ENCODE measurements at regions not wholly inside any gene's neighbourhood (a gene's known extent, or its start where the extent isn't known, plus 50 kb on each side); places are given as distances from the start of the nearest gene placed in this dataset.

GRCh38 chr3:81980596-81981494 is 219.4 kb upstream of the GBE1 start:
- DNase-seq (ENCODE audit: low spot score), result no peak

- DNase-seq (ENCODE audit: low spot score), result no peak
These were observed 213.3 kb upstream of the GBE1 start for GRCh38 chr3:81974751-81975150.

- DNase-seq (ENCODE audit: low spot score), result no peak
These were observed 207.2 kb upstream of the GBE1 start for GRCh38 chr3:81968658-81969057.

- DNase-seq (ENCODE audit: low spot score), result no peak
These were observed 205.9 kb upstream of the GBE1 start for GRCh38 chr3:81967393-81967792.

- DNase-seq (ENCODE audit: low spot score), result no peak
These were observed 204.3 kb upstream of the GBE1 start for GRCh38 chr3:81965696-81966095.

GRCh38 chr3:81962396-81962795 is 201.0 kb upstream of the GBE1 start:
- DNase-seq (ENCODE audit: low spot score), result no peak

GRCh38 chr3:81958972-81959640 is 197.7 kb upstream of the GBE1 start:
- no peak for DNase-seq (ENCODE audit: low spot score)

- DNase-seq (ENCODE audit: low spot score), result no peak
These were observed 194.4 kb upstream of the GBE1 start for GRCh38 chr3:81955878-81956277.

GRCh38 chr3:81953111-81953510 is 191.7 kb upstream of the GBE1 start:
- no peak for DNase-seq (ENCODE audit: low spot score)

- no peak for DNase-seq (ENCODE audit: low spot score)
These were observed 190.7 kb upstream of the GBE1 start for GRCh38 chr3:81952141-81952540.

- DNase-seq (ENCODE audit: low spot score), result no peak
These were observed 190.2 kb upstream of the GBE1 start for GRCh38 chr3:81951636-81952035.

- DNase-seq (ENCODE audit: low spot score), result no peak
These were observed 189.7 kb upstream of the GBE1 start for GRCh38 chr3:81951106-81951505.

GRCh38 chr3:81947359-81947758 is 185.9 kb upstream of the GBE1 start:
- DNase-seq (ENCODE audit: low spot score), result no peak

- no peak for DNase-seq (ENCODE audit: low spot score)
These were observed 177.2 kb upstream of the GBE1 start for GRCh38 chr3:81938681-81939080.

GRCh38 chr3:81936817-81937216 is 175.4 kb upstream of the GBE1 start:
- DNase-seq (ENCODE audit: low spot score), result no peak

- DNase-seq (ENCODE audit: low spot score), result no peak
These were observed 171.2 kb upstream of the GBE1 start for GRCh38 chr3:81932681-81933080.

GRCh38 chr3:81931265-81932251 is 170.1 kb upstream of the GBE1 start:
- DNase-seq (ENCODE audit: low spot score), result no peak

- no peak for DNase-seq (ENCODE audit: low spot score)
These were observed 168.3 kb upstream of the GBE1 start for GRCh38 chr3:81929697-81930096.

- DNase-seq (ENCODE audit: low spot score), result no peak
These were observed 166.4 kb upstream of the GBE1 start for GRCh38 chr3:81927811-81928210.

GRCh38 chr3:81925385-81925784 is 163.9 kb upstream of the GBE1 start:
- no peak for DNase-seq (ENCODE audit: low spot score)

- no peak for DNase-seq (ENCODE audit: low spot score)
These were observed 161.6 kb upstream of the GBE1 start for GRCh38 chr3:81923038-81923437.

- no peak for DNase-seq (ENCODE audit: low spot score)
These were observed 161.0 kb upstream of the GBE1 start for GRCh38 chr3:81922404-81922803.

Data from SK-N-DZ (cell line).